SK-N-MC (cell line): ENCODE measurements at regions not wholly inside any gene's neighbourhood (a gene's known extent, or its start where the extent isn't known, plus 50 kb on each side); places are given as distances from the start of the nearest gene placed in this dataset.

Experiments used
- EZH2 ChIP-seq: fragments of 200-600 bp; sonication (generic); IDR thresholded peaks from one replicate; pipeline ENCODE4 v1.6.1; 2017; ENCODE audit warnings: antibody characterized with exemption
- FOXP2 ChIP-seq: optimal IDR thresholded peaks from 2 replicates; pipeline ENCODE3; 2011; ENCODE audit warnings: mild to moderate bottlenecking, moderate library complexity; ENCODE audit not compliant: insufficient read depth; ENCODE audit errors: extremely low read length, control extremely low read depth
- POLR2AphosphoS5 ChIP-seq: IDR thresholded peaks from 2 replicates; pipeline ENCODE4 v1.6.1; 2012; ENCODE audit warnings: mild to moderate bottlenecking, low read depth, low read length, borderline replicate concordance

GRCh38 chr1:178599087-178599486, 86.2 kb downstream of the TEX35 start:
- TF ChIP-seq EZH2: no peak
- TF ChIP-seq POLR2AphosphoS5: no peak
- TF ChIP-seq FOXP2: no peak
